Mesenchymal stem cell (in vitro differentiated cells and primary cell): ENCODE measurements at regions not wholly inside any gene's neighbourhood (a gene's known extent, or its start where the extent isn't known, plus 50 kb on each side); places are given as distances from the start of the nearest gene placed in this dataset.
"Not testable (repeated sequence)": the region's sequence is repeated elsewhere in the genome, so short reads cannot be mapped to it uniquely, and the experiment has no call there.

Source experiments
- DNase-seq: peaks from one replicate; pipeline ENCODE4 v3.0.0-alpha.2; 2013
- H2AFZ ChIP-seq: one replicate; pipeline ENCODE4 v1.6.1; 2013; ENCODE audit warnings: low read depth, mild to moderate bottlenecking, control low read depth, inconsistent platforms, low read length, moderate library complexity
- H2AK5ac ChIP-seq: 2 replicates; pipeline ENCODE4 v1.6.1; 2013; ENCODE audit warnings: low read length, moderate library complexity, mild to moderate bottlenecking, inconsistent platforms; ENCODE audit not compliant: severe bottlenecking
- H2BK120ac ChIP-seq: one replicate; pipeline ENCODE4 v1.6.1; 2013; ENCODE audit warnings: low read depth, mild to moderate bottlenecking, inconsistent platforms, low read length, moderate library complexity
- H2BK12ac ChIP-seq, 2 experiments: one replicate each; pipeline ENCODE4 v1.6.1; 2013; ENCODE audit warnings: inconsistent platforms in 2 of 2, low read length in 2 of 2, mild to moderate bottlenecking in 2 of 2, moderate library complexity in 2 of 2, control low read depth in 1 of 2
- H2BK15ac ChIP-seq: one replicate; pipeline ENCODE4 v1.6.1; 2013; ENCODE audit warnings: mild to moderate bottlenecking, low read depth, inconsistent platforms; ENCODE audit not compliant: poor library complexity, severe bottlenecking
- H2BK5ac ChIP-seq: 2 replicates; pipeline ENCODE4 v1.6.1; 2013; ENCODE audit warnings: low read depth, mild to moderate bottlenecking, low read length, control low read depth, inconsistent platforms; ENCODE audit not compliant: poor library complexity, severe bottlenecking
- H3K14ac ChIP-seq, 2 experiments: one replicate each; pipeline ENCODE4 v1.6.1; 2013; ENCODE audit warnings: inconsistent platforms in 2 of 2, low read length in 2 of 2, control low read depth in 1 of 2, mild to moderate bottlenecking in 1 of 2, moderate library complexity in 1 of 2
- H3K18ac ChIP-seq, 2 experiments: one replicate each; pipeline ENCODE4 v1.6.1; 2013; ENCODE audit warnings: inconsistent platforms in 2 of 2, low read length in 2 of 2, control low read depth in 1 of 2, low read depth in 1 of 2, mild to moderate bottlenecking in 1 of 2
- H3K23ac ChIP-seq, 2 experiments: one replicate each; pipeline ENCODE4 v1.6.1; 2013; ENCODE audit warnings: inconsistent platforms in 2 of 2, low read length in 2 of 2, mild to moderate bottlenecking in 2 of 2, moderate library complexity in 2 of 2, control low read depth in 1 of 2
- H3K27ac ChIP-seq: 2 replicates; pipeline ENCODE4 v1.5.1; 2013; ENCODE audit warnings: mild to moderate bottlenecking, moderate library complexity, low read length, control low read depth, inconsistent platforms; ENCODE audit not compliant: poor library complexity, severe bottlenecking
- H3K27me3 ChIP-seq, 2 experiments: 2 replicates each; pipeline versions ENCODE4 v1.6.1 to v1.7.0; 2013; ENCODE audit warnings: low read length in 2 of 2, mild to moderate bottlenecking in 2 of 2, moderate library complexity in 2 of 2, control low read depth in 1 of 2, inconsistent platforms in 1 of 2; ENCODE audit not compliant: control insufficient read depth in 1 of 2, insufficient read depth in 1 of 2
- H3K36me3 ChIP-seq, 2 experiments: 2 replicates each; pipeline versions ENCODE4 v1.6.1 to v1.7.0; 2013; ENCODE audit warnings: low read length in 2 of 2, control low read depth in 1 of 2, inconsistent platforms in 1 of 2, low read depth in 1 of 2, mild to moderate bottlenecking in 1 of 2; ENCODE audit not compliant: insufficient read depth in 2 of 2, control insufficient read depth in 1 of 2
- H3K4ac ChIP-seq, 2 experiments: one replicate each; pipeline ENCODE4 v1.6.1; 2013; ENCODE audit warnings: inconsistent platforms in 2 of 2, low read length in 2 of 2, mild to moderate bottlenecking in 2 of 2, moderate library complexity in 2 of 2, control low read depth in 1 of 2, low read depth in 1 of 2
- H3K4me1 ChIP-seq: 2 replicates; pipeline ENCODE4 v1.6.1; 2013; ENCODE audit warnings: low read depth, low read length, control low read depth; ENCODE audit not compliant: control insufficient read depth, insufficient read depth
- H3K4me2 ChIP-seq: 2 replicates; pipeline ENCODE4 v1.6.1; 2013; ENCODE audit warnings: low read length, mild to moderate bottlenecking, inconsistent platforms; ENCODE audit not compliant: poor library complexity, severe bottlenecking
- H3K4me3 ChIP-seq, 2 experiments: 2 replicates each; pipeline versions ENCODE4 v1.5.1 to v1.7.0; 2013; ENCODE audit warnings: low read length in 2 of 2, mild to moderate bottlenecking in 2 of 2, control low read depth in 1 of 2, low read depth in 1 of 2; ENCODE audit not compliant: insufficient read depth in 1 of 2
- H3K79me1 ChIP-seq: replicated peaks from 2 replicates; pipeline ENCODE4 v1.6.1; 2013; ENCODE audit warnings: mild to moderate bottlenecking, control low read depth, low read length, inconsistent platforms; ENCODE audit not compliant: poor library complexity, severe bottlenecking
- H3K9ac ChIP-seq: 2 replicates; pipeline ENCODE4 v1.7.0; 2013; ENCODE audit warnings: mild to moderate bottlenecking, low read length, moderate library complexity
- H3K9me3 ChIP-seq: 2 replicates; pipeline ENCODE4 v1.7.0; 2013; ENCODE audit warnings: mild to moderate bottlenecking, low read length; ENCODE audit not compliant: control insufficient read depth
- H4K8ac ChIP-seq: one replicate; pipeline ENCODE4 v1.6.1; 2013; ENCODE audit warnings: inconsistent platforms, mild to moderate bottlenecking, low read length, moderate library complexity
- H4K91ac ChIP-seq: one replicate; pipeline ENCODE4 v1.6.1; 2013; ENCODE audit warnings: mild to moderate bottlenecking, low read length, inconsistent platforms
- WGBS: methylation state at CpG from one replicate; pipeline ENCODE4 v1.1.7; 2013; ENCODE audit warnings: mixed read lengths; 5-methylcytosine and 5-hydroxymethylcytosine counted together

- H3K14ac ChIP-seq: no peak overlapping the region
- no CpG with 5 or more reads among the region's 3 CpGs for WGBS
- H2BK5ac ChIP-seq: no peak overlapping the region
- no peak overlapping the region for H2BK15ac ChIP-seq
- H2BK120ac ChIP-seq: no peak overlapping the region
- H3K4me1 ChIP-seq: no peaks in the 10 kb centered on the region
- H3K4ac ChIP-seq: no peak overlapping the region
- no peaks in the 10 kb centered on the region for H3K36me3 ChIP-seq
- H3K27me3 ChIP-seq: no peaks in the 10 kb centered on the region
- no peaks in the 10 kb centered on the region for H3K9me3 ChIP-seq
- H2BK12ac ChIP-seq: no peak overlapping the region
- H2AK5ac ChIP-seq: no peak overlapping the region
- H4K8ac ChIP-seq: no peak overlapping the region
- H3K23ac ChIP-seq: no peak overlapping the region
- H2AFZ ChIP-seq: no peak overlapping the region
- no peaks in the 10 kb centered on the region for H3K79me1 ChIP-seq
- H4K91ac ChIP-seq: no peak overlapping the region
- no peak for DNase-seq
- H3K4me2 ChIP-seq: no peak overlapping the region
- no peak overlapping the region for H3K9ac ChIP-seq
- no peak overlapping the region for H3K18ac ChIP-seq
- H3K27ac ChIP-seq: no peak overlapping the region
- H3K4me3 ChIP-seq: no peak overlapping the region
Observed at GRCh38 chr5:105619725-105620124, 2051.0 kb downstream of the EFNA5 start.

- H3K4me1 ChIP-seq: no peaks in the 10 kb centered on the region
- no peak overlapping the region for H3K23ac ChIP-seq
- no peak overlapping the region for H4K8ac ChIP-seq
- H2BK120ac ChIP-seq: no peak overlapping the region
- no peak overlapping the region for H2AFZ ChIP-seq
- no peak overlapping the region for H3K4ac ChIP-seq
- no peak overlapping the region for H3K14ac ChIP-seq
- WGBS: 100% methylated on average over 1 of the region's 2 CpGs
- no peak overlapping the region for H3K18ac ChIP-seq
- H2BK15ac ChIP-seq: no peak overlapping the region
- DNase-seq: no peak
- H3K79me1 ChIP-seq: no peaks in the 10 kb centered on the region
- H3K36me3 ChIP-seq: no peaks in the 10 kb centered on the region
- no peaks in the 10 kb centered on the region for H3K27me3 ChIP-seq
- no peak overlapping the region for H2BK12ac ChIP-seq
- no peak overlapping the region for H3K27ac ChIP-seq
- H3K4me3 ChIP-seq: no peak overlapping the region
- no peak overlapping the region for H2BK5ac ChIP-seq
- no peak overlapping the region for H2AK5ac ChIP-seq
- no peak overlapping the region for H3K9ac ChIP-seq
- H3K9me3 ChIP-seq: no peaks in the 10 kb centered on the region
- H4K91ac ChIP-seq: no peak overlapping the region
- H3K4me2 ChIP-seq: no peak overlapping the region
Observed at GRCh38 chr5:105617436-105618215, 2053.1 kb downstream of the EFNA5 start.

GRCh38 chr5:105616599-105616998 is 2054.0 kb upstream of the NUDT12 start:
- no peak overlapping the region for H2BK120ac ChIP-seq
- H3K4ac ChIP-seq: no peak overlapping the region
- H2BK15ac ChIP-seq: no peak overlapping the region
- H3K4me3 ChIP-seq: no peak overlapping the region
- no peak overlapping the region for H2BK12ac ChIP-seq
- H3K79me1 ChIP-seq: no peaks in the 10 kb centered on the region
- 75% methylated on average over 1 of the region's 2 CpGs for WGBS
- H2AFZ ChIP-seq: no peak overlapping the region
- no peak overlapping the region for H4K8ac ChIP-seq
- no peak overlapping the region for H3K14ac ChIP-seq
- no peak overlapping the region for H3K9ac ChIP-seq
- no peaks in the 10 kb centered on the region for H3K27me3 ChIP-seq
- no peak overlapping the region for H2AK5ac ChIP-seq
- no peaks in the 10 kb centered on the region for H3K36me3 ChIP-seq
- H3K27ac ChIP-seq: no peak overlapping the region
- DNase-seq: no peak
- H2BK5ac ChIP-seq: no peak overlapping the region
- H3K4me2 ChIP-seq: no peak overlapping the region
- H3K18ac ChIP-seq: no peak overlapping the region
- no peaks in the 10 kb centered on the region for H3K4me1 ChIP-seq
- H4K91ac ChIP-seq: no peak overlapping the region
- no peak overlapping the region for H3K23ac ChIP-seq
- H3K9me3 ChIP-seq: no peaks in the 10 kb centered on the region

- H2BK15ac ChIP-seq, H2AFZ ChIP-seq, H2BK120ac ChIP-seq, H2AK5ac ChIP-seq, H4K91ac ChIP-seq, H2BK5ac ChIP-seq, H3K23ac ChIP-seq, H3K9ac ChIP-seq, H3K4me2 ChIP-seq, H2BK12ac ChIP-seq, H3K79me1 ChIP-seq, H3K27ac ChIP-seq, H3K4me1 ChIP-seq, H3K18ac ChIP-seq, H3K27me3 ChIP-seq, H4K8ac ChIP-seq, H3K4ac ChIP-seq, H3K36me3 ChIP-seq, H3K14ac ChIP-seq, H3K4me3 ChIP-seq: not testable (repeated sequence)
- peaks cover 32% of the 10 kb centered on the region for H3K9me3 ChIP-seq
- DNase-seq: peak; percentile 4
Observed at GRCh38 chr5:105602406-105602805, 2039.8 kb upstream of the NUDT12 start.
